Activated naive CD4-positive, alpha-beta T cell treated with anti-CD3 and anti-CD28 coated beads, Interleukin-2, amount 10 ng/mL, durations not matched to agents 7 days and 5 days (primary cell): ENCODE measurements at regions not wholly inside any gene's neighbourhood (a gene's known extent, or its start where the extent isn't known, plus 50 kb on each side); places are given as distances from the start of the nearest gene placed in this dataset.

Experiments used
- CTCF ChIA-PET: fragments of 350-600 bp; sonication (Branson Sonifier 250); formaldehyde crosslinking; loops from one replicate; lab custom pipeline; 2021; ENCODE audit warnings: antibody characterized with exemption; lab: Charles Lee
- DNase-seq: peaks from one replicate; pipeline ENCODE4 v3.0.0-alpha.2; 2020
- H3K27ac Mint-ChIP-seq: one replicate; pipeline ENCODE4 v1.8.0; 2021; ENCODE audit warnings: mild to moderate bottlenecking, moderate library complexity, mixed read lengths
- H3K27me3 Mint-ChIP-seq: one replicate; pipeline ENCODE4 v1.8.0; 2021; ENCODE audit warnings: mild to moderate bottlenecking, mixed read lengths
- H3K36me3 Mint-ChIP-seq: one replicate; pipeline ENCODE4 v1.8.0; 2021; ENCODE audit warnings: mixed read lengths
- H3K4me1 Mint-ChIP-seq: one replicate; pipeline ENCODE4 v1.8.0; 2021; ENCODE audit warnings: mixed read lengths
- H3K4me3 Mint-ChIP-seq: one replicate; pipeline ENCODE4 v1.8.0; 2021; ENCODE audit warnings: mild to moderate bottlenecking, moderate library complexity, mixed read lengths
- H3K9me3 Mint-ChIP-seq: one replicate; pipeline ENCODE4 v1.8.0; 2021; ENCODE audit warnings: mixed read lengths

DNA sequence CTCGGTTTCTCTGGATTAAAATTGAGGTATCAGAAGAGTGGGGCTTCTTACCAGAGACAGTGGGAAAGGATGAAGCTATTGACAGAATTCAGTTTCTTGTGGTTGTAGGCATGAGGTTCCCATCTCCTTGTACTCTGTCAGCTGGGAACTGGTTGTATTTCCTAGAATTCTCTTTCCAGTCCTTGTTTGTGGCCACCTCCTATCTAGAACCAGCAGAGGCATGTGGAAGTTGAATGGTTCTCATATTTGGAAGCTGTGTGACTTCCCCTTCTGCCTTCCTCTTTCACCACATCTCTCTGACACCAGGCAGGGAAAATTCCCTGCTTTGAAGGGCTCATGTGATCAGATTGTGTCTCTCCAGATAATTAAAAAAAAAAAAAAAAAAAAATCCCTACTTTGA lies 457.7 kb upstream of the ADAMTS5 start:
- no peaks in the 10 kb centered on the region for H3K27me3 Mint-ChIP-seq
- no peak overlapping the region for H3K4me3 Mint-ChIP-seq
- no peak overlapping the region for H3K27ac Mint-ChIP-seq
- DNase-seq = no peak
- peaks cover 3% of the 10 kb centered on the region for H3K9me3 Mint-ChIP-seq
- H3K36me3 Mint-ChIP-seq = no peaks in the 10 kb centered on the region
- CTCF ChIA-PET = no interaction called here
- no peaks in the 10 kb centered on the region for H3K4me1 Mint-ChIP-seq

DNA sequence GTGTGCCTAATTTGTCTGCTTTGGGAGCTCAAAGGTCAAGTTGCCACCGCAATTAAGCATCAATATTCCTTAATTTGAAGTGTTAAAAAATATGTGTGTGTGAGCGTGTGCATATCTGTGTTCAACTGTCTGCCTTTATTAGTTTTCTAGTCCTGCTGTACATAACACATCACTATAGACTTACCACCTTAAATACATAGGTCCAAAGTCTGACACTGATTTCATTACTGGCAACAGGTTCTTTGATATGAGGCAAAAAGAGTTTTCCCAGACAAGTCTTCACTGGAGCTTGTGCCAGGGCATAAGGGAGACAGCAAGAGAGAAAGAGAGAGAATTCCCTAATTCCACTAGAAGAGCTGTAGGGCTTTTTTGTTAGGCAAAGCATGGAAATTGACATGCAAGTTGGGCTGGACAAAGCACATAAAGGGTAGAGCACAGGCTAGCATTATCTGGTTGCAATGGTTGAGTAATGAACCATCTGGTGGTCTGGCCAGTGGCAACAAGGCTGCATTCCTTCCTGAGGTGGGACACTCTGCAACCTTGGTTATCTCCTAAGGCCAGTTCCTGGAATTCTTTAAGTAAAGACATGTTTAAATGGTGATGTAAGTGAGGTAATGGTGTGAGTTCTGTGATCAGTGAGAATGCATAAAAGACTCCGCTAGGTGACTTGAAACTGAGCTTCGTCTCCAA lies 457.2 kb upstream of the ADAMTS5 start:
- H3K9me3 Mint-ChIP-seq = peaks cover 3% of the 10 kb centered on the region
- H3K4me3 Mint-ChIP-seq = no peak overlapping the region
- H3K27me3 Mint-ChIP-seq = no peaks in the 10 kb centered on the region
- DNase-seq = no peak
- H3K4me1 Mint-ChIP-seq = no peaks in the 10 kb centered on the region
- CTCF ChIA-PET = no interaction called here
- no peak overlapping the region for H3K27ac Mint-ChIP-seq
- no peaks in the 10 kb centered on the region for H3K36me3 Mint-ChIP-seq

DNA sequence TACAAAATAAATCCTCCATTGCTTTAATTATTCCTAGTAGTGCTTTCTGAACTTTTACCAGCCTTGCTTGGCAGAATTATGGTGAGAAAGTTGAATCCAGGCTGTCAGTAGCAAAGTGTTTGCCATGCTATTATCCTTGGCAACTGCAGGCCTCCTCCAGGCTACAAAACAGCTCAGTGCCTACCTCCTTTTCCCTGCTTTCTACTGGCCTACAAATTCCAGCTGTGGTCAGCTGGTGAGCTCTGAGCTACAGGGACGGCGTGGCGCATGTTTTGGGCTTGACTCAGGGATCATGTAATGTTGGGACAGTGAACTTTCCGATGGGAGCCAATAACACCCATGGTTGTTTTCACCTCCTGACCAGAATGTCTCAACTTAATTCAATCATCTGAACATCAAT lies 456.1 kb upstream of the ADAMTS5 start:
- Mint-ChIP-seq H3K27ac (no peak overlapping the region), H3K36me3 (no peaks in the 10 kb centered on the region), H3K4me1 (no peaks in the 10 kb centered on the region), H3K9me3 (peaks cover 3% of the 10 kb centered on the region), H3K27me3 (no peaks in the 10 kb centered on the region), H3K4me3 (no peak overlapping the region)
- CTCF ChIA-PET = no interaction called here
- no peak for DNase-seq

DNA sequence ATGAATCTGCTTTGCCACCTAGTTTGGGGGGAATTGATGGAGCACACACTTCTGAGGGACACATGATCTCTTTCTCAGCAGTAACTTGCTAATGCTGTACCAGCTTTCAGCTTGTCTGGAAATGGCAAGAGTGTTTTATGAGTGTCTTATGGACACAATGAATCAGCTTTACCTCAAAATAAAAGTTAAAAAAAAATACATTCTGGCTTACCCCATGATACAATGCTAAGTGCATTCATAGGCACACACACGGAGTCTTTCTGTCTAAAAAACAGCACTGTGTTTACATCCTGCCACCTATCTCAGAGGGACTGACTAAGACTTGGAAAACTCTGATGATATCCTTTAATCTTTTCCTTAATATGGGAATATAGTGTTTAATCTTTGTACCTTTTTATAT lies 455.5 kb upstream of the ADAMTS5 start:
- no peaks in the 10 kb centered on the region for H3K36me3 Mint-ChIP-seq
- no peaks in the 10 kb centered on the region for H3K4me1 Mint-ChIP-seq
- no peak overlapping the region for H3K27ac Mint-ChIP-seq
- H3K27me3 Mint-ChIP-seq = no peaks in the 10 kb centered on the region
- CTCF ChIA-PET = no interaction called here
- peaks cover 3% of the 10 kb centered on the region for H3K9me3 Mint-ChIP-seq
- no peak overlapping the region for H3K4me3 Mint-ChIP-seq
- DNase-seq = no peak

DNA sequence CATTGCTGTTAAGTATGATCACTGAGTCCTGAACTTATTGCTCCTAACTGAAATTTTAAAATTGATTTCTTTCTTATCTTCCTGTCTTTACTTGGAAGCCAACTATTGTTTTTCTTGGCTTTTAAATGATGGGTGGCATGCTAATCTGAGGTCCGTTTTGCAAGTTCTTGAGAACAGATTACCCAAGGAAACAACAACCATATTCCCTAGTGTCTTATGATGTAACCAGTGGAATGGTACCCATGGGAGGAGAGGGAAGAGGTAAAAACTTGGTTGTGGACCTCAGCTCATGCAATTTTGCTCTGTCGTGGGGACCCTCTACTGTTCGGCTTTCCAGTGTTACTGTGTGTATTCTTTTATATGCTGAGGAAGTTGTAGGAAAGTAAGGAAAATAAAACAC lies 454.8 kb upstream of the ADAMTS5 start:
- CTCF ChIA-PET = no interaction called here
- no peak overlapping the region for H3K27ac Mint-ChIP-seq
- H3K4me1 Mint-ChIP-seq = no peaks in the 10 kb centered on the region
- H3K9me3 Mint-ChIP-seq = peaks cover 5% of the 10 kb centered on the region
- H3K27me3 Mint-ChIP-seq = no peaks in the 10 kb centered on the region
- no peak overlapping the region for H3K4me3 Mint-ChIP-seq
- no peak for DNase-seq
- H3K36me3 Mint-ChIP-seq = no peaks in the 10 kb centered on the region

DNA sequence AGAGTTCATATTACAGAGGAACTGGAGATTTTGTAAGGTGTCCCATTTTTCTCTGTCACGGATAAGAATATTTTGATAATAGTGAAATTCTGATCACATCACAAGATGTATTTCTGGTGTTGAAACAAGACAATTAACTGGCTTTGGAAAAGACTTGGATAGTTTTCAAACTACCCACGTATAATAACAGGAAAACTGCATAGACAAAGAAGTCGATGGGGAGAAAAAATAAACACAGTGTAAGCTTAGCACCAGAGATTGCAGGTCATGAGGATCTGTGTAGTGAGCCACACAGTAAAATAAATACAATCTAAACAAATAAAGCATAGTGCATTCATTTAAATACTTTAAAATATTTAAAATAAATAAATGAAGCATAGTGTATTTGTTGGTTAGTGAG lies 452.3 kb upstream of the ADAMTS5 start:
- Mint-ChIP-seq H3K27ac (no peak overlapping the region), H3K4me1 (no peaks in the 10 kb centered on the region), H3K27me3 (no peaks in the 10 kb centered on the region), H3K9me3 (peaks cover 7% of the 10 kb centered on the region), H3K4me3 (no peak overlapping the region), H3K36me3 (no peaks in the 10 kb centered on the region)
- DNase-seq = no peak
- CTCF ChIA-PET = no interaction called here

DNA sequence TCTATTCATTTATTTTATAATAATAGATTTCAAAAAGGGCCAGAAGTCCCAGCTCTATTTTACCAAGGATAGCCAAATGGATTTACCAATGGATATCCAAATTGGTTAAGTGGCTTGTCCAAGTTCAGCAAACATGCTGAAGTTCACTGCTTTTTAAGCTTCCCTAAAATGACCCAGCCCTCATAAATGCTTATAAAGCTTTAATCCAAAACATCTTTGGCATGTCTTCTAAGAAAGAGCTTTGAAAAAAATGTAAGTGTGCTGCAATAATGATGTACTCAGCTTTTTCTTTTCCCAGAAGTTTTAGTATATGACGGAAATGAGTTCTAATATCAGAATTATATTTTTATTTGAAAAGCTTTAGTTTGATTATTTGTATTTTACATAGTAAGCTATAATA lies 451.5 kb upstream of the ADAMTS5 start:
- Mint-ChIP-seq H3K27ac (no peak overlapping the region), H3K4me3 (no peak overlapping the region), H3K36me3 (no peaks in the 10 kb centered on the region), H3K9me3 (peaks cover 7% of the 10 kb centered on the region), H3K27me3 (no peaks in the 10 kb centered on the region), H3K4me1 (no peaks in the 10 kb centered on the region)
- DNase-seq = no peak
- CTCF ChIA-PET = no interaction called here

DNA sequence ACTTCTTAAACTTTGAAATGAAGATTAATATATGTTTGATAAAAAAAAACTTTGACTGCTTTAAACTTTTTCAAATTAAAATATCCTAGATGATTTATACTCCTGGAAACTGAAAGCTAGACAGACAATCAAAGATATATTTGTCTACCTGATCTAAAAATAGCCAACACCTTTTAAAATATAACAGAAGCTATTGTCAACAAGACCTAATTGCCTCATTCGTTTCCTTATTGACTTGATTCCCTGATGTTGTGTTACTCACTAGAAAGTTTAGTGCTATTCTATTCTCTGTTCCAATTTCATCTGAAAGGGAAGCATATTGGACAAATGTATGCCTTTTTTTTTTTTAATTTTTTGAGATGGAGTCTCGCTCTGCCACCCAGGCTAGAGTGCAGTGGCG lies 445.6 kb upstream of the ADAMTS5 start:
- H3K27ac Mint-ChIP-seq = no peak overlapping the region
- CTCF ChIA-PET = no interaction called here
- H3K27me3 Mint-ChIP-seq = no peaks in the 10 kb centered on the region
- no peak for DNase-seq
- no peaks in the 10 kb centered on the region for H3K36me3 Mint-ChIP-seq
- H3K4me3 Mint-ChIP-seq = no peak overlapping the region
- peaks cover 14% of the 10 kb centered on the region for H3K9me3 Mint-ChIP-seq
- H3K4me1 Mint-ChIP-seq = no peaks in the 10 kb centered on the region

DNA sequence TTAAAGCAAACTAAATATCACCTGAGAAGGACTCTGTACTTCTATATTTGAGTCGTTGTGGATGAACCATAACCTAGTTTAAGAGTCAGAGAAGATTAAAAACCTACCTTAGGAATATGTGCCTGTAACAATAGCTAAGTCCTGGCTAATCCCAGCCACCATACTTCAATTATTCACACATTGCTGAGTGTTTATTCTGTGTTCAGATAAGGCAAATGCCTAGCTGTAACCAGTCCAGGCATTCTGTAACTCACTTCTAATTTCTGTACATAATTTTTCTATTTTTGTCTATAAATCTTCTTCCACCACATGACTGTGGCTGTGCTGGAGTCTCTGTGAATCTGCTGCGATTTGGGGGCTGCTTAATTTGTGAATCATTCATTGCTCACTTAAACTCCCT lies 441.9 kb upstream of the ADAMTS5 start:
- peaks cover 11% of the 10 kb centered on the region for H3K9me3 Mint-ChIP-seq
- DNase-seq = no peak
- no peak overlapping the region for H3K27ac Mint-ChIP-seq
- no peak overlapping the region for H3K4me3 Mint-ChIP-seq
- CTCF ChIA-PET = no interaction called here
- no peaks in the 10 kb centered on the region for H3K4me1 Mint-ChIP-seq
- H3K27me3 Mint-ChIP-seq = no peaks in the 10 kb centered on the region
- no peaks in the 10 kb centered on the region for H3K36me3 Mint-ChIP-seq

DNA sequence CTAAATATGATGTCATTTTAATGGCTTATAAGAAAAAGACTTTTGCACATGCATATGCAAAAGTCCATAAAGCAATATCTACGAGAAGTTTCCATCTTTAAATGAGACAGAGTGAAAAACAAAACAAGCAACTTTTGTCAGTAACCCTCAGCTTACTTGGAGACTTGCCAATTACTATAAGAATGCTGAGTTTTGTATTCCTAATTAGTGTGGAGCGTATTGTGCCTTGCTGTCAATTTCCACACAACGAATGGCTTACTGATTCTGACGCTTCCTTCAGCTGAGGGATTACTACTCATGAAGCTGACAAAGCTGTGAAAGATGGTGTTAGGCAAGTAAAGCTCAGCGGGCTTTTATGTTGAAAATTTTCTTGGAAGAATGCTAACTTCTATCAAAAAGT lies 440.4 kb upstream of the ADAMTS5 start:
- Mint-ChIP-seq H3K9me3 (peaks cover 12% of the 10 kb centered on the region), H3K27me3 (no peaks in the 10 kb centered on the region), H3K4me1 (no peaks in the 10 kb centered on the region), H3K36me3 (no peaks in the 10 kb centered on the region), H3K4me3 (no peak overlapping the region), H3K27ac (no peak overlapping the region)
- DNase-seq = no peak
- CTCF ChIA-PET = no interaction called here

DNA sequence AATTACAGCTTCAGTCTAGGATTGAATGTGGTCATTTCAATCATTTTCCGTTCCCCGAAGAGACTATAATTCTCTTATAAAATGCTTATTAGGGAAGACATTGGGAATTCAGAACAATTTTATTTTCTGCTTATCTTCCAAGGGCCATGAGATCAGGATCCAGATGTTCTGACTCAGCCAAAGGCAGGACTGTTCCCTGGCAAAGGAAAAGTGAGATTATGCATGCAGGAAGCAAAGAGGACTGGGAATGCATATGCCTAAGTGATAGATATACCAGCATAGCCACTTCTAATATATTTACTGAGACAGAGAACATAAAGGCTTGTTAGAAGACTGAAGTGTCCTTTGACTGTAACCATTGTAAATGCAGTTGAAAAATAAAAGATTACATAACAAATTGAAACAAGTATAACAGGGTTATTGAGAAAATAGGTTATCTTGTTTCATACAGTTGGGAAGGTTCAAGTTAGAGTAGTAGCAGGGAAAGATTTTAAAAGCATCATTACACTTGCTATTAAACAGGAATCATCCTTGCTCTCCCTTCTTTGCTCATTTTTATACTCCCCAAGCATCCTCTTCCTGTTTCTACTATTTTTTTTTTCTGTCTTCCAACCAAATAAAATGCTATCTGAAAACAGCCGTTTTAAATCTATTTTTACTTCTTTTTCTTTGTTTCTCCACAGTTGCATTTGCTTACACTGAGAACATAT lies 439.6 kb upstream of the ADAMTS5 start:
- CTCF ChIA-PET = no interaction called here
- H3K36me3 Mint-ChIP-seq = no peaks in the 10 kb centered on the region
- peaks cover 12% of the 10 kb centered on the region for H3K9me3 Mint-ChIP-seq
- no peaks in the 10 kb centered on the region for H3K27me3 Mint-ChIP-seq
- DNase-seq = no peak
- H3K27ac Mint-ChIP-seq = no peak overlapping the region
- H3K4me3 Mint-ChIP-seq = no peak overlapping the region
- H3K4me1 Mint-ChIP-seq = no peaks in the 10 kb centered on the region

DNA sequence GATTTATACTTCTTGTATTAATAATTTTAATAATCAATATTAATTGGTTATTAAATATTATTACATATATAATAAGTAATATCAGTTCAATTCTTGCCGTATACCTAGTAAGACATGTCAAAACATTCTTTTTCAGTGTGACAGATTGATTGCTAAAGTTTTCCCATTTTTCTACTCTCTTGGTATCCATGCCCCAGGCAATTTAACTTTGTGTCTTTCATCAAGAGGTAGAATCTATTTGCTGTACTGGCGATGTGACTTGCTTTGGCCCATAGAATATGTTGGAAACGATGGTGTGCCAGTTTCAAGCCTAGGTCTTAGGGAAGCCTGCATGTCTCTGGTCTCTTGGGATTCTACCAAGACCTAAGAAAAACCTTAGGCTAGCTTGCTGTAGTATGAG lies 436.1 kb upstream of the ADAMTS5 start:
- no peaks in the 10 kb centered on the region for H3K36me3 Mint-ChIP-seq
- peaks cover 8% of the 10 kb centered on the region for H3K9me3 Mint-ChIP-seq
- H3K4me1 Mint-ChIP-seq = no peaks in the 10 kb centered on the region
- CTCF ChIA-PET = no interaction called here
- H3K27ac Mint-ChIP-seq = no peak overlapping the region
- H3K4me3 Mint-ChIP-seq = no peak overlapping the region
- DNase-seq = no peak
- no peaks in the 10 kb centered on the region for H3K27me3 Mint-ChIP-seq

DNA sequence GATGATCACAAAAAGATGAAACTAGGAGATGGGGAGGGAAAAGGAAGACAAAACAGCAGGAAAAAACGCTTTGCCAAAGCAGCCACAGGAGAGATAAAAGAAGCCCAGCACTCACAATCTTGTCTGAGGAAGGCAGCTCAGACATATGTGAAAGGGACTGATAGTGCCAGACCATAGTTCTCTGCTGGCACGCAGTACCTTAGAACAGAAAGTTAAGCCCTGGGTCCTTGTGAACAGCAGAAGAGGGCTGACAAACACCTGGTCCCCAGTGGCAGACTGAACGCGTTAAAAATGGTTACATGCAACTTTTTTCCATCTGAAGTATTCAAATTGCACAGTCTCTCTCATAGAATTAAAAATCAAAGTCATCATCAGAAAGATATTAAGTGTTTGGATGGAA lies 433.2 kb upstream of the ADAMTS5 start:
- CTCF ChIA-PET = no interaction called here
- Mint-ChIP-seq H3K36me3 (no peaks in the 10 kb centered on the region), H3K27ac (no peak overlapping the region), H3K4me1 (no peaks in the 10 kb centered on the region), H3K4me3 (no peak overlapping the region), H3K27me3 (no peaks in the 10 kb centered on the region), H3K9me3 (peaks cover 8% of the 10 kb centered on the region)
- no peak for DNase-seq

DNA sequence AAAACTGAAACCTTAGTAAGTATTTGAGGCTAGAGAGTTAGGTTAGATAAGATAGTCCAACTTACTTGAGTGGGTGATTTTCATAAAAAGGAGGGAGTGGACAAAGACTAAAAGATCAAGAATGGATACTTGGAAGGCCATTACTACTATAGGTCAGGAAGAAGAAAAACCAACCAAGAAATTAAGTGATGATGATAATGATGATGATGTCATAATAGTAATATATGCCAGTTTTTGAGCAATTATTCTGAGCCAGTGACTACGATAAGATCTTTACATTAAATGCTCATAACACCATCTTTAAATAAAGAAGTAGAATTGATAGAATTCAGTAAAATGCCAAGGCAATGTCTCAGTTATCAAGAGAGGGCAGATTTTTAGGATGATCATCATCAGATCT lies 430.7 kb upstream of the ADAMTS5 start:
- DNase-seq = no peak
- Mint-ChIP-seq H3K9me3 (peaks cover 6% of the 10 kb centered on the region), H3K27ac (no peak overlapping the region), H3K36me3 (no peaks in the 10 kb centered on the region), H3K4me1 (no peaks in the 10 kb centered on the region), H3K4me3 (no peak overlapping the region), H3K27me3 (no peaks in the 10 kb centered on the region)
- CTCF ChIA-PET = no interaction called here

DNA sequence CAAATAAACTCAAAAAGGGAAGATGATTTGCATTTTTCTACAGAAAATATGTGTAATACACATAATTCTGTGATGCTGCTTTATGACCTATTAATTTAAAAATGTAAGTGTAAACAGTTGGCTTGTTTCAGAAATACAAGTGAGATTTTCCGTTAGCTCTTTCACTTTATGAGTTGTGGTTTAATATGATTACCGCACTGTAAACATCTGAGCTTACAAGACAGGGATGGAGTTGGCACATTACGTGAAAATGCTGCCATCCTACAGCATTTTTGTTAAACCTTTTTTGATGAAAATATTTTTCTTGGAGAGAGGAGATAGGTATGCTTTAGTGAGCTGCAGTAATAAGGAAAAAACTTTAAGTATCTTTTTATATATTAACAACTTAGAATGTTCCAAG lies 426.8 kb upstream of the ADAMTS5 start:
- Mint-ChIP-seq H3K9me3 (peaks cover 9% of the 10 kb centered on the region), H3K27me3 (no peaks in the 10 kb centered on the region), H3K4me1 (no peaks in the 10 kb centered on the region), H3K4me3 (no peak overlapping the region), H3K36me3 (no peaks in the 10 kb centered on the region), H3K27ac (no peak overlapping the region)
- CTCF ChIA-PET = no interaction called here
- no peak for DNase-seq
